GM23338 (cell line): ENCODE measurements at regions not wholly inside any gene's neighbourhood (a gene's known extent, or its start where the extent isn't known, plus 50 kb on each side); places are given as distances from the start of the nearest gene placed in this dataset.

Experiments used
- ATAC-seq: fragments of 200-7000 bp; cut with Tn5 transposase; 3 replicates; pipeline ENCODE4 v1.9.1; 2020
- DNase-seq: peaks from one replicate; pipeline ENCODE4 v3.0.0-alpha.2; 2015; ENCODE audit warnings: low spot score
- H2AFZ ChIP-seq: fragments of 200-600 bp; sonication (generic); 2 replicates; pipeline ENCODE4 v1.8.0; 2016; ENCODE audit warnings: antibody characterized with exemption, mild to moderate bottlenecking, moderate library complexity
- H3F3A ChIP-seq: fragments of 200-600 bp; sonication (generic); replicated peaks from 2 replicates; pipeline ENCODE4 v1.8.0; 2017; ENCODE audit warnings: antibody characterized with exemption, mixed run types, low read depth
- H3K27ac ChIP-seq: fragments of 200-600 bp; sonication (generic); 2 replicates; pipeline ENCODE4 v1.6.1; 2016; ENCODE audit warnings: low read depth
- H3K27me3 ChIP-seq: fragments of 200-600 bp; sonication (generic); 2 replicates; pipeline ENCODE4 v1.8.0; 2016; ENCODE audit warnings: mild to moderate bottlenecking, mixed run types, moderate library complexity; ENCODE audit not compliant: insufficient read depth
- H3K36me3 ChIP-seq: fragments of 200-600 bp; sonication (generic); 2 replicates; pipeline ENCODE4 v1.8.0; 2016; ENCODE audit warnings: mild to moderate bottlenecking; ENCODE audit not compliant: insufficient read depth
- H3K4me1 ChIP-seq: fragments of 200-600 bp; sonication (generic); 2 replicates; pipeline ENCODE4 v1.8.0; 2016; ENCODE audit warnings: mild to moderate bottlenecking, moderate library complexity; ENCODE audit not compliant: insufficient read depth
- H3K4me2 ChIP-seq: fragments of 200-600 bp; sonication (generic); 2 replicates; pipeline ENCODE4 v1.7.1; 2017; ENCODE audit warnings: mixed run types
- H3K4me3 ChIP-seq: fragments of 200-600 bp; sonication (generic); 2 replicates; pipeline ENCODE4 v1.6.1; 2016; ENCODE audit warnings: mixed run types
- H3K79me2 ChIP-seq: fragments of 200-600 bp; sonication (generic); replicated peaks from 2 replicates; pipeline ENCODE4 v1.8.0; 2017; ENCODE audit warnings: mild to moderate bottlenecking; ENCODE audit not compliant: insufficient read depth
- H3K9me2 ChIP-seq: fragments of 200-600 bp; sonication (generic); 2 replicates; pipeline ENCODE4 v1.8.0; 2017; ENCODE audit not compliant: insufficient read depth
- H4K20me1 ChIP-seq: fragments of 200-600 bp; sonication (generic); replicated peaks from 2 replicates; pipeline ENCODE4 v1.8.0; 2017; ENCODE audit warnings: mild to moderate bottlenecking; ENCODE audit not compliant: insufficient read depth
- H3K27ac Mint-ChIP-seq: 2 replicates; pipeline ENCODE4 v1.8.0; 2020; ENCODE audit warnings: inconsistent platforms, mild to moderate bottlenecking, moderate library complexity, mixed read lengths
- H3K27me3 Mint-ChIP-seq: 3 replicates; pipeline ENCODE4 v1.8.0; 2022; ENCODE audit warnings: low read depth, mild to moderate bottlenecking, moderate library complexity, mixed read lengths, inconsistent platforms; ENCODE audit not compliant: insufficient read depth, poor library complexity
- H3K36me3 Mint-ChIP-seq: 3 replicates; pipeline ENCODE4 v1.8.0; 2021; ENCODE audit warnings: low read depth, mild to moderate bottlenecking, inconsistent platforms, moderate library complexity, mixed read lengths
- H3K4me1 Mint-ChIP-seq: 3 replicates; pipeline ENCODE4 v1.8.0; 2020; ENCODE audit warnings: mild to moderate bottlenecking, inconsistent platforms, mixed read lengths
- H3K4me3 Mint-ChIP-seq: 3 replicates; pipeline ENCODE4 v1.8.0; 2021; ENCODE audit warnings: moderate library complexity, mild to moderate bottlenecking, inconsistent platforms, mixed read lengths
- H3K9me3 Mint-ChIP-seq: 3 replicates; pipeline ENCODE4 v1.8.0; 2020; ENCODE audit warnings: moderate library complexity, mild to moderate bottlenecking, inconsistent platforms, mixed read lengths
- CTCF ChIP-seq, 2 experiments: fragments of 200-600 bp in 1 of 2; sonication (generic) in 1 of 2; conservative IDR thresholded peaks; 2 replicates each; pipeline versions ENCODE4 v1.5.1 to v1.6.1; 2016 to 2017; ENCODE audit warnings: antibody characterized with exemption in 2 of 2, low read depth in 2 of 2, mild to moderate bottlenecking in 2 of 2, moderate library complexity in 1 of 2
- ETS1 ChIP-seq: IDR thresholded peaks from 2 replicates; pipeline ENCODE4 v1.6.1; 2016; ENCODE audit warnings: antibody characterized with exemption
- EZH2 ChIP-seq: fragments of 200-600 bp; sonication (generic); IDR thresholded peaks from one replicate; pipeline ENCODE4 v1.8.0; 2017; ENCODE audit warnings: antibody characterized with exemption, mild to moderate bottlenecking, low read depth; ENCODE audit not compliant: unreplicated experiment
- JUNB ChIP-seq: IDR thresholded peaks from one replicate; pipeline ENCODE4 v1.6.1; 2016; ENCODE audit warnings: antibody characterized with exemption; ENCODE audit not compliant: unreplicated experiment
- REST ChIP-seq: IDR thresholded peaks from one replicate; pipeline ENCODE4 v1.6.1; 2018; ENCODE audit warnings: antibody characterized with exemption; ENCODE audit not compliant: unreplicated experiment
- STAT1 ChIP-seq: IDR thresholded peaks from one replicate; pipeline ENCODE4 v1.6.1; 2016; ENCODE audit warnings: antibody characterized with exemption; ENCODE audit not compliant: unreplicated experiment
- ZNF114 ChIP-seq: fragments of 250-450 bp; sonication (Bioruptor Pico); IDR thresholded peaks from 2 replicates; pipeline ENCODE4 v1.5.0; 2020; ENCODE audit warnings: mild to moderate bottlenecking, moderate library complexity
- ZNF331 ChIP-seq: fragments of 250-450 bp; sonication (Bioruptor Pico); IDR thresholded peaks from 2 replicates; pipeline ENCODE4 v1.5.0; 2020; ENCODE audit warnings: low read depth, mild to moderate bottlenecking, moderate library complexity
- ZNF462 ChIP-seq: fragments of 250-450 bp; sonication (Bioruptor Pico); IDR thresholded peaks from 2 replicates; pipeline ENCODE4 v1.5.0; 2020; ENCODE audit warnings: mild to moderate bottlenecking, moderate library complexity

- DNase-seq (no peak), ATAC-seq (peak; percentile 49; the same call in 1 of the 3 replicates)
- Histone ChIP-seq H3K4me1 (no peaks in the 10 kb centered on the region), H3K9me2 (no peaks in the 10 kb centered on the region), H3F3A (no peaks in the 10 kb centered on the region), H3K27ac (no peak overlapping the region), H3K27me3 (no peaks in the 10 kb centered on the region), H3K4me2 (no peak overlapping the region), H3K36me3 (no peaks in the 10 kb centered on the region), H3K79me2 (no peaks in the 10 kb centered on the region), H3K4me3 (no peak overlapping the region), H4K20me1 (no peaks in the 10 kb centered on the region), H2AFZ (peak overlapping the region; percentile 85)
- H3K27ac Mint-ChIP-seq: no peak overlapping the region
- no peaks in the 10 kb centered on the region for H3K9me3 Mint-ChIP-seq
- no peak overlapping the region for H3K4me3 Mint-ChIP-seq
- no peaks in the 10 kb centered on the region for H3K27me3 Mint-ChIP-seq
- TF ChIP-seq ZNF331 (no peak), CTCF (conservative IDR thresholded peaks at IDR 0.05; ENCODE audit: low read depth in 2 of 2) (no peak), ZNF114 (CRISPR knock-in tag) (no peak), STAT1 (no peak), ETS1 (no peak), JUNB (no peak), EZH2 (no peak), REST (no peak), ZNF462 (CRISPR knock-in tag) (no peak)
- H3K4me1 Mint-ChIP-seq: peaks cover 7% of the 10 kb centered on the region
- no peaks in the 10 kb centered on the region for H3K36me3 Mint-ChIP-seq
Observed at GRCh38 chr12:89117448-89118034, 234.8 kb downstream of the DUSP6 start.
